ENCODE measurements at regions not wholly inside any gene's neighbourhood (a gene's known extent, or its start where the extent isn't known, plus 50 kb on each side); places are given as distances from the start of the nearest gene placed in this dataset.

- Histone ChIP-seq H3K27me3 (ENCODE audit: control insufficient read depth in 2 of 2, insufficient read depth in 2 of 2, low read length in 2 of 2) (no peaks in the 10 kb centered on the region), H3K4me3 (replicated peaks in 1 of 3; ENCODE audit: insufficient read depth in 1 of 3, low read depth in 1 of 3, low read length in 3 of 3) (no peak overlapping the region), H4K20me1 (replicated peaks; ENCODE audit: control insufficient read depth, extremely low read depth, insufficient read depth, low read length) (no peaks in the 10 kb centered on the region), H3K4me1 (ENCODE audit: control insufficient read depth, extremely low read depth, insufficient read depth, low read length) (no peaks in the 10 kb centered on the region), H3K36me3 (ENCODE audit: control insufficient read depth in 2 of 2, extremely low read depth in 1 of 2, insufficient read depth in 2 of 2, low read length in 2 of 2) (no peaks in the 10 kb centered on the region), H3K4me2 (ENCODE audit: insufficient read depth, low read length) (no peak overlapping the region), H3K27ac (ENCODE audit: insufficient read depth, low read depth, low read length) (no peak overlapping the region), H2AFZ (ENCODE audit: low read depth, low read length) (no peak overlapping the region), H3K79me2 (ENCODE audit: control insufficient read depth, insufficient read depth, low read length) (no peaks in the 10 kb centered on the region), H3K9me1 (replicated peaks; ENCODE audit: control insufficient read depth, extremely low read depth, insufficient read depth, low read length) (no peaks in the 10 kb centered on the region), H3K9ac (replicated peaks; ENCODE audit: extremely low read depth, insufficient read depth, low read length) (no peak overlapping the region), H3K9me3 (replicated peaks; ENCODE audit: control insufficient read depth, insufficient read depth, low read length) (no peaks in the 10 kb centered on the region)
- dilution Hi-C loops (cut with MboI; ENCODE audit: extremely low pct_ligation_motif_present, low sequenced_read_pairs) (no loop called here), intact Hi-C loops (cut with micrococcal nuclease) (no loop called here)
- no peak for TF ChIP-seq JUN (IDR thresholded peaks at IDR 0.05; ENCODE audit: borderline replicate concordance, insufficient read depth, insufficient read length, low read depth)
- TF ChIP-seq GATA2 (IDR thresholded peaks at IDR 0.05; ENCODE audit: insufficient read depth, insufficient read length, low read depth, low read length) = no peak
- no peak for TF ChIP-seq EZH2 (IDR thresholded peaks at IDR 0.05; ENCODE audit: borderline replicate concordance, low read depth, low read length, severe bottlenecking)
- TF ChIP-seq MAX (IDR thresholded peaks at IDR 0.05; ENCODE audit: insufficient read depth, insufficient read length) = no peak
- TF ChIP-seq MYC (IDR thresholded peaks at IDR 0.05; ENCODE audit: low read depth, low read length) = no peak
- no peak for TF ChIP-seq POLR2A (IDR thresholded peaks at IDR 0.05; ENCODE audit: low read depth, low read length)
- no peak for TF ChIP-seq POLR2AphosphoS5 (IDR thresholded peaks at IDR 0.05; ENCODE audit: insufficient read depth, low read depth, low read length)
- FAIRE-seq (no peak), DNase-seq (ENCODE audit: low read depth, low spot score) (no peak)
- no TSS peak for BruUV-seq (replicated peaks)
- ChIA-PET POLR2A (no interaction called here), CTCF (no interaction called here)
Measured at GRCh38 chr6:104617591-104617990, 242.1 kb downstream of the HACE1 start.

- no peak overlapping the region for H3K4me2 ChIP-seq (ENCODE audit: insufficient read depth, low read length)
- ChIA-PET POLR2A (no interaction called here), CTCF (interaction anchor here (0.9 kb wide), 1 partner anchor 26 kb away, joined by 3 read pairs; no protein-coding TSS in a partner anchor)
- no peak overlapping the region for H3K4me3 ChIP-seq (replicated peaks in 1 of 3; ENCODE audit: insufficient read depth in 1 of 3, low read depth in 1 of 3, low read length in 3 of 3)
- H4K20me1 ChIP-seq (replicated peaks; ENCODE audit: control insufficient read depth, extremely low read depth, insufficient read depth, low read length) = no peaks in the 10 kb centered on the region
- H3K27me3 ChIP-seq (ENCODE audit: control insufficient read depth in 2 of 2, insufficient read depth in 2 of 2, low read length in 2 of 2) = no peaks in the 10 kb centered on the region
- H3K27ac ChIP-seq (ENCODE audit: insufficient read depth, low read depth, low read length) = no peak overlapping the region
- no peak overlapping the region for H3K9ac ChIP-seq (replicated peaks; ENCODE audit: extremely low read depth, insufficient read depth, low read length)
- no peaks in the 10 kb centered on the region for H3K79me2 ChIP-seq (ENCODE audit: control insufficient read depth, insufficient read depth, low read length)
- FAIRE-seq (no peak), DNase-seq (ENCODE audit: low read depth, low spot score) (no peak)
- H2AFZ ChIP-seq (ENCODE audit: low read depth, low read length) = no peak overlapping the region
- no peaks in the 10 kb centered on the region for H3K9me3 ChIP-seq (replicated peaks; ENCODE audit: control insufficient read depth, insufficient read depth, low read length)
- no peaks in the 10 kb centered on the region for H3K4me1 ChIP-seq (ENCODE audit: control insufficient read depth, extremely low read depth, insufficient read depth, low read length)
- TF ChIP-seq POLR2A (IDR thresholded peaks at IDR 0.05; ENCODE audit: low read depth, low read length) (no peak), MAX (IDR thresholded peaks at IDR 0.05; ENCODE audit: insufficient read depth, insufficient read length) (no peak), POLR2AphosphoS5 (IDR thresholded peaks at IDR 0.05; ENCODE audit: insufficient read depth, low read depth, low read length) (no peak), EZH2 (IDR thresholded peaks at IDR 0.05; ENCODE audit: borderline replicate concordance, low read depth, low read length, severe bottlenecking) (no peak), GATA2 (IDR thresholded peaks at IDR 0.05; ENCODE audit: insufficient read depth, insufficient read length, low read depth, low read length) (no peak), JUN (IDR thresholded peaks at IDR 0.05; ENCODE audit: borderline replicate concordance, insufficient read depth, insufficient read length, low read depth) (no peak), MYC (IDR thresholded peaks at IDR 0.05; ENCODE audit: low read depth, low read length) (no peak), FOS (IDR thresholded peaks at IDR 0.05; ENCODE audit: borderline replicate concordance, insufficient read depth, low read length) (no peak), CTCF (IDR thresholded peaks at IDR 0.05; ENCODE audit: extremely low read depth in 1 of 2, insufficient read depth in 1 of 2, low read depth in 1 of 2, low read length in 2 of 2) (no peak)
- no peaks in the 10 kb centered on the region for H3K36me3 ChIP-seq (ENCODE audit: control insufficient read depth in 2 of 2, extremely low read depth in 1 of 2, insufficient read depth in 2 of 2, low read length in 2 of 2)
- intact Hi-C loops (cut with micrococcal nuclease) = no loop called here
- no peaks in the 10 kb centered on the region for H3K9me1 ChIP-seq (replicated peaks; ENCODE audit: control insufficient read depth, extremely low read depth, insufficient read depth, low read length)
- BruUV-seq (replicated peaks) = no TSS peak
- dilution Hi-C loops (cut with MboI; ENCODE audit: extremely low pct_ligation_motif_present, low sequenced_read_pairs) = no loop called here
Measured at GRCh38 chr6:104614394-104614793, 245.3 kb downstream of the HACE1 start.

Data from endothelial cell of umbilical vein (primary cell).